ENCODE measurements at regions not wholly inside any gene's neighbourhood (a gene's known extent, or its start where the extent isn't known, plus 50 kb on each side); places are given as distances from the start of the nearest gene placed in this dataset.

- POLR2A ChIA-PET: no interaction called here
- H3F3A ChIP-seq (replicated peaks; ENCODE audit: insufficient read depth): peaks cover 32% of the 10 kb centered on the region
- H4K20me1 ChIP-seq (ENCODE audit: insufficient read depth): no peaks in the 10 kb centered on the region
- no peaks in the 10 kb centered on the region for H3K79me2 ChIP-seq (ENCODE audit: insufficient read depth)
- no peak for DNase-seq
- no peaks in the 10 kb centered on the region for H3K27me3 ChIP-seq (ENCODE audit: insufficient read depth)
- H2AFZ ChIP-seq (ENCODE audit: low read depth): no peak overlapping the region
- no peak overlapping the region for H3K9ac ChIP-seq
- peaks cover 0 to 28% of the 10 kb centered on the region in 2 experiments; a peak in 3 of 4 replicates for H3K4me1 ChIP-seq (ENCODE audit: control insufficient read depth in 1 of 2, insufficient read depth in 2 of 2, low read depth in 1 of 2, low read length in 1 of 2)
- no peaks in the 10 kb centered on the region for H3K9me2 ChIP-seq
- 100% methylated on average over 1 of the region's 1 CpG for WGBS (ENCODE audit: low lambda C conversion rate)
- no peaks in the 10 kb centered on the region for H3K36me3 ChIP-seq (replicated peaks in 1 of 2; ENCODE audit: control insufficient read depth in 1 of 2, insufficient read depth in 2 of 2, low read length in 1 of 2)
- CTCF ChIA-PET: interaction anchor here (0.7 kb wide), 1 partner anchor 92 kb away, joined by 3 read pairs; no protein-coding TSS in a partner anchor
- H3K4me3 ChIP-seq (ENCODE audit: low read depth in 2 of 2, low read length in 1 of 2): no peak overlapping the region
- H3K9me3 ChIP-seq: no peaks in the 10 kb centered on the region
- no peak overlapping the region for H3K27ac ChIP-seq (ENCODE audit: low read depth in 2 of 2, low read length in 1 of 2)
- H3K4me2 ChIP-seq: no peak overlapping the region
- TF ChIP-seq CHD2 (IDR thresholded peaks at IDR 0.05; ENCODE audit: low read length, partially characterized antibody): no peak
- no peak for TF ChIP-seq JUND (IDR thresholded peaks at IDR 0.05)
- TF ChIP-seq TCF12 (IDR thresholded peaks at IDR 0.05): no peak
- TF ChIP-seq, protein P1, sequence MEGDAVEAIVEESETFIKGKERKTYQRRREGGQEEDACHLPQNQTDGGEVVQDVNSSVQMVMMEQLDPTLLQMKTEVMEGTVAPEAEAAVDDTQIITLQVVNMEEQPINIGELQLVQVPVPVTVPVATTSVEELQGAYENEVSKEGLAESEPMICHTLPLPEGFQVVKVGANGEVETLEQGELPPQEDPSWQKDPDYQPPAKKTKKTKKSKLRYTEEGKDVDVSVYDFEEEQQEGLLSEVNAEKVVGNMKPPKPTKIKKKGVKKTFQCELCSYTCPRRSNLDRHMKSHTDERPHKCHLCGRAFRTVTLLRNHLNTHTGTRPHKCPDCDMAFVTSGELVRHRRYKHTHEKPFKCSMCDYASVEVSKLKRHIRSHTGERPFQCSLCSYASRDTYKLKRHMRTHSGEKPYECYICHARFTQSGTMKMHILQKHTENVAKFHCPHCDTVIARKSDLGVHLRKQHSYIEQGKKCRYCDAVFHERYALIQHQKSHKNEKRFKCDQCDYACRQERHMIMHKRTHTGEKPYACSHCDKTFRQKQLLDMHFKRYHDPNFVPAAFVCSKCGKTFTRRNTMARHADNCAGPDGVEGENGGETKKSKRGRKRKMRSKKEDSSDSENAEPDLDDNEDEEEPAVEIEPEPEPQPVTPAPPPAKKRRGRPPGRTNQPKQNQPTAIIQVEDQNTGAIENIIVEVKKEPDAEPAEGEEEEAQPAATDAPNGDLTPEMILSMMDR (IDR thresholded peaks at IDR 0.05): no peak
- no peak for TF ChIP-seq POLR2AphosphoS5 (IDR thresholded peaks at IDR 0.05; ENCODE audit: low read depth, low read length)
- no peak for TF ChIP-seq RFX5 (IDR thresholded peaks at IDR 0.05; ENCODE audit: low read length)
- TF ChIP-seq FOSL2 (IDR thresholded peaks at IDR 0.05; ENCODE audit: borderline replicate concordance, low read depth): no peak
- no peak for TF ChIP-seq YY1 (IDR thresholded peaks at IDR 0.05; ENCODE audit: low read depth)
- TF ChIP-seq MAX (IDR thresholded peaks at IDR 0.05; ENCODE audit: low read depth): no peak
- TF ChIP-seq TEAD4 (IDR thresholded peaks at IDR 0.05; ENCODE audit: borderline replicate concordance, insufficient read depth): no peak
- TF ChIP-seq RAD21 (IDR thresholded peaks at IDR 0.05; ENCODE audit: low read length): no peak
- TF ChIP-seq TAF1 (IDR thresholded peaks at IDR 0.05; ENCODE audit: borderline replicate concordance, low read depth, low read length): no peak
- no peak for TF ChIP-seq RXRA (IDR thresholded peaks at IDR 0.05; ENCODE audit: borderline replicate concordance, low read depth)
- no peak for TF ChIP-seq ZBTB33 (IDR thresholded peaks at IDR 0.05; ENCODE audit: borderline replicate concordance, low read depth)
Observed at GRCh38 chr5:148909766-148910165, 83.4 kb downstream of the ADRB2 start.

- ChIA-PET CTCF (interaction anchor here (0.7 kb wide), 1 partner anchor 92 kb away, joined by 3 read pairs; no protein-coding TSS in a partner anchor), POLR2A (no interaction called here)
- no peak overlapping the region for H3K4me3 ChIP-seq (ENCODE audit: low read depth in 2 of 2, low read length in 1 of 2)
- H3K27ac ChIP-seq (ENCODE audit: low read depth in 2 of 2, low read length in 1 of 2): no peak overlapping the region
- H3K9ac ChIP-seq: no peak overlapping the region
- H2AFZ ChIP-seq (ENCODE audit: low read depth): no peak overlapping the region
- DNase-seq: no peak
- 88% methylated on average over 4 of the region's 4 CpGs for WGBS (ENCODE audit: low lambda C conversion rate)
- H3K9me2 ChIP-seq: no peaks in the 10 kb centered on the region
- H3K79me2 ChIP-seq (ENCODE audit: insufficient read depth): no peaks in the 10 kb centered on the region
- no peak overlapping the region for H3K4me2 ChIP-seq
- peaks cover 36% of the 10 kb centered on the region for H3F3A ChIP-seq (replicated peaks; ENCODE audit: insufficient read depth)
- H3K4me1 ChIP-seq (ENCODE audit: control insufficient read depth in 1 of 2, insufficient read depth in 2 of 2, low read depth in 1 of 2, low read length in 1 of 2): peaks cover 0 to 33% of the 10 kb centered on the region in 2 experiments; a peak in 3 of 4 replicates
- H3K9me3 ChIP-seq: no peaks in the 10 kb centered on the region
- no peaks in the 10 kb centered on the region for H3K27me3 ChIP-seq (ENCODE audit: insufficient read depth)
- no peaks in the 10 kb centered on the region for H4K20me1 ChIP-seq (ENCODE audit: insufficient read depth)
- H3K36me3 ChIP-seq (replicated peaks in 1 of 2; ENCODE audit: control insufficient read depth in 1 of 2, insufficient read depth in 2 of 2, low read length in 1 of 2): no peaks in the 10 kb centered on the region
- no peak for TF ChIP-seq SMC3 (IDR thresholded peaks at IDR 0.05; ENCODE audit: low read depth, low read length)
- no peak for TF ChIP-seq EP300 (IDR thresholded peaks at IDR 0.05; ENCODE audit: borderline replicate concordance in 1 of 2, low read depth in 1 of 2, low read length in 1 of 2)
- no peak for TF ChIP-seq TCF12 (IDR thresholded peaks at IDR 0.05)
- no peak for TF ChIP-seq FOSL2 (IDR thresholded peaks at IDR 0.05; ENCODE audit: borderline replicate concordance, low read depth)
- TF ChIP-seq REST (IDR thresholded peaks at IDR 0.05; ENCODE audit: low read depth, low read length): no peak
- TF ChIP-seq TAF1 (IDR thresholded peaks at IDR 0.05; ENCODE audit: borderline replicate concordance, low read depth, low read length): no peak
- TF ChIP-seq EZH2phosphoT487 (IDR thresholded peaks at IDR 0.05; ENCODE audit: borderline replicate concordance, low read depth): no peak
- no peak for TF ChIP-seq RAD21 (IDR thresholded peaks at IDR 0.05; ENCODE audit: low read length)
- TF ChIP-seq NFIC (IDR thresholded peaks at IDR 0.05; ENCODE audit: borderline replicate concordance): no peak
- TF ChIP-seq PBX3 (IDR thresholded peaks at IDR 0.05): no peak
Observed at GRCh38 chr5:148910216-148910615, 83.8 kb downstream of the ADRB2 start.
